ENCODE measurements at regions not wholly inside any gene's neighbourhood (a gene's known extent, or its start where the extent isn't known, plus 50 kb on each side); places are given as distances from the start of the nearest gene placed in this dataset.

DNA sequence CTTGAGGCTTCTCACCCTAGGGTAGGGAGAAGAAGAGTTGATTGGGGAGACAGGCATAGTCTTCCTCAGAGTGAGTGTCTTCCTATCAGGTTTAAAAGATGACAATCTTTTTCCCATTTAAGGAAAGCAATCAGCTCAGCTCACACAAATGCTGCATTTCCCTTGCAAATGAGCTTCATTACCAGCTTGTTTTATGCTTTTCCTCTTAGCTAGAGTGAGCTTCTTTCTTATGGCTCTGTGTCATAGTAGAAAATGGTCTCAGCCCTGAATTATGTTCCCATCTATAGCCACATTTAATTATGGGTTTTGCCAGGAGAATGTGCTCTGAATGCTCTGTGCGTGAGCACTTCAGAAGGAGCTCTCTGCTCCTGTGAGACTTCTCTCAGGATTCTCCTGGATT is 112.8 kb upstream of the NCK2 start:
- TF ChIP-seq YY1 (IDR thresholded peaks at IDR 0.05; ENCODE audit: insufficient read depth, insufficient read length) (no peak), SUZ12 (IDR thresholded peaks at IDR 0.05; ENCODE audit: extremely low read depth, insufficient read depth, insufficient read length) (no peak), ZNF274 (IDR thresholded peaks at IDR 0.05; ENCODE audit: low read depth, low read length) (no peak)
- H3K27me3 ChIP-seq (ENCODE audit: insufficient read depth, insufficient read length): no peaks in the 10 kb centered on the region
- no peak for DNase-seq (ENCODE audit: low read depth, low spot score)

DNA sequence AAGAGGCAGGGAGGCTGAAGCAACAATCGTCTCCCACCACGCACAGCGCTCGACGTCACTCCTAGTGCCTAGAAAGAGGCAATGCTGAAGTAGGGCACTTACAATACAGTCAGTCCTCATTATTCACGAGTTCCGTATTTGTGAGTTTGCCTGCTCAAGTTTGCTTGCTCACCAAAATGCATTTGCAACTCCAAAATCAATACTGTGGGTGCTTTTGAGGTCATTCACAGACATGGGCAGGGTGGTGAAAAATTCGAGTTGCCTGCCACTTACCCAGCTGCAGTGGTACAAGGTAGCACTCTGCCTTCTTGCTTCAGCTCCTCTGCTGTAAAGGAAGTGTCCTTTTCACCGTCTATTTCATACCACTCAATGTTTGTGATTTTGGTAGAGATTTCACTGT is 113.7 kb upstream of the NCK2 start:
- H3K9me3 ChIP-seq (ENCODE audit: insufficient read depth, low read length): no peaks in the 10 kb centered on the region
- no peak overlapping the region for H3K9ac ChIP-seq (ENCODE audit: insufficient read length, low read depth)
- H3K36me3 ChIP-seq (ENCODE audit: insufficient read depth, insufficient read length, low read length): no peaks in the 10 kb centered on the region
- no peak for DNase-seq (ENCODE audit: low read depth, low spot score)
- H3K27me3 ChIP-seq (ENCODE audit: insufficient read depth, insufficient read length): no peaks in the 10 kb centered on the region
- H3K4me3 ChIP-seq (ENCODE audit: insufficient read length, low read depth): no peak overlapping the region
- H3K4me1 ChIP-seq (ENCODE audit: insufficient read depth, insufficient read length): no peaks in the 10 kb centered on the region
- no peak for TF ChIP-seq ZNF274 (IDR thresholded peaks at IDR 0.05; ENCODE audit: low read depth, low read length)
- TF ChIP-seq SUZ12 (IDR thresholded peaks at IDR 0.05; ENCODE audit: extremely low read depth, insufficient read depth, insufficient read length): no peak
- no peak for TF ChIP-seq YY1 (IDR thresholded peaks at IDR 0.05; ENCODE audit: insufficient read depth, insufficient read length)

More for the DNA sequence above, 112.8 kb upstream of the NCK2 start:
- H3K9ac ChIP-seq (ENCODE audit: insufficient read length, low read depth): no peak overlapping the region
- no peaks in the 10 kb centered on the region for H3K36me3 ChIP-seq (ENCODE audit: insufficient read depth, insufficient read length, low read length)
- H3K4me3 ChIP-seq (ENCODE audit: insufficient read length, low read depth): no peak overlapping the region
- no peaks in the 10 kb centered on the region for H3K9me3 ChIP-seq (ENCODE audit: insufficient read depth, low read length)
- H3K4me1 ChIP-seq (ENCODE audit: insufficient read depth, insufficient read length): no peaks in the 10 kb centered on the region

DNA sequence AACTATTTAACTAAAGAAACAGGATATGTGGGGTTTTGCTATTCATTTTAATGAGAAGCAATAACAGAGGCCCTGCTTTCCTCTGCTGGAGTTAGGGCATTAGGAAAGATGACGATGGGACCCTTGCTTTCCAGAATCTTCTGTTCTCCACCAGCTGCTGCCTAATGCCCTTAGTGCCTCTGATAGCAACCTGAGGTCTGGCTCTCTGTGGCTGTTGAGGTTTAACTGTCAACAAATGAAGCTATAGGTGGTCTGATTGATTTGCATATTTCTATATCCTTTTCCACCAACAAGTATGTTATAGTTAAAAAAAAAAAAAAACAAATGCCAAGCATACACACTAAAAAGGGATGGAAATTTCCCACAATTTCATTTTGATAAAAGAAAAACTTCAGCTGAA is 115.1 kb upstream of the NCK2 start:
- H3K36me3 ChIP-seq (ENCODE audit: insufficient read depth, insufficient read length, low read length): no peaks in the 10 kb centered on the region
- TF ChIP-seq SUZ12 (IDR thresholded peaks at IDR 0.05; ENCODE audit: extremely low read depth, insufficient read depth, insufficient read length): no peak
- no peak for TF ChIP-seq YY1 (IDR thresholded peaks at IDR 0.05; ENCODE audit: insufficient read depth, insufficient read length)
- no peak for TF ChIP-seq ZNF274 (IDR thresholded peaks at IDR 0.05; ENCODE audit: low read depth, low read length)
- no peaks in the 10 kb centered on the region for H3K4me1 ChIP-seq (ENCODE audit: insufficient read depth, insufficient read length)
- H3K9ac ChIP-seq (ENCODE audit: insufficient read length, low read depth): no peak overlapping the region
- H3K4me3 ChIP-seq (ENCODE audit: insufficient read length, low read depth): no peak overlapping the region
- no peaks in the 10 kb centered on the region for H3K9me3 ChIP-seq (ENCODE audit: insufficient read depth, low read length)
- H3K27me3 ChIP-seq (ENCODE audit: insufficient read depth, insufficient read length): no peaks in the 10 kb centered on the region
- no peak for DNase-seq (ENCODE audit: low read depth, low spot score)

DNA sequence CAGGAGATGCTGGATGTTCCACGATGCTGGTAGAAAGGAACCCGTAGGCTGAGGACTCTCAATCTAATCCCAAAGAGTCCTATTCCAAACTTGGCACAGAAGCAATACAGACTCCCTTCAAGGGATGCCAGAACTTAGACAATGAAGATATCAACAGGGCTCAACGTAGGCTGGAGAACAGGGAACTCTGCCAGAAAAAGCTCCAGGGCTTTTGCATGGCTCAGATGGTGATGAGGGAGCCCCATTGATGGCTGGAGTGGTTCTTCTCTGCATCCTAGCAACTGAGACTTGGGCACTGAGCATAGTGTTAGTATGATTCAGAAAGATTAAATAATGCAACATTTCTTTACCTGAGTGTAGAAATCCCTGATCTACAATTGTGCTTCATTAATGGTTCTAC is 117.2 kb upstream of the NCK2 start:
- DNase-seq (ENCODE audit: low read depth, low spot score): no peak
- no peak overlapping the region for H3K4me3 ChIP-seq (ENCODE audit: insufficient read length, low read depth)
- H3K36me3 ChIP-seq (ENCODE audit: insufficient read depth, insufficient read length, low read length): no peaks in the 10 kb centered on the region
- no peak overlapping the region for H3K9ac ChIP-seq (ENCODE audit: insufficient read length, low read depth)
- TF ChIP-seq YY1 (IDR thresholded peaks at IDR 0.05; ENCODE audit: insufficient read depth, insufficient read length) (no peak), ZNF274 (IDR thresholded peaks at IDR 0.05; ENCODE audit: low read depth, low read length) (no peak), SUZ12 (IDR thresholded peaks at IDR 0.05; ENCODE audit: extremely low read depth, insufficient read depth, insufficient read length) (no peak)
- H3K9me3 ChIP-seq (ENCODE audit: insufficient read depth, low read length): no peaks in the 10 kb centered on the region; the same call in 1 of the 2 replicates
- H3K4me1 ChIP-seq (ENCODE audit: insufficient read depth, insufficient read length): no peaks in the 10 kb centered on the region
- no peaks in the 10 kb centered on the region for H3K27me3 ChIP-seq (ENCODE audit: insufficient read depth, insufficient read length)

DNA sequence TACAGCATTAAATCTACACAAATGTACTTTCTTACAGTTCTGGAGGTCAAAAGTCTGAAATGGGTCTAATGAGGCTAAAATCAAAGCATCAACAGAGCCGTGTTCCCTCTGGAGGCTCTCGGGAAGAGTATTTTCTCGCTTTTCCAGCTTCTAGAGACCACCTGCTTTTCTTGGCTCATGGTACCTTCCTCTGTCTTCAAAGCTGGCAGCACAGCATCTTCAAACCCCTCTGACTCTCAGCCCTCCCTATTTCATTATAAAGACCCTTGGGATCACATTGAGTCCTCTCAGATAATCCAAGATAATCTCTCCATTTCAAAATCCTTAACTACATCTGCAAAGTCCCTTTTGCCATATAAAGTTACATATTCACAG is 117.8 kb upstream of the NCK2 start:
- DNase-seq (ENCODE audit: low read depth, low spot score): no peak
- Histone ChIP-seq H3K27me3 (ENCODE audit: insufficient read depth, insufficient read length) (no peaks in the 10 kb centered on the region), H3K4me3 (ENCODE audit: insufficient read length, low read depth) (no peak overlapping the region), H3K4me1 (ENCODE audit: insufficient read depth, insufficient read length) (no peaks in the 10 kb centered on the region), H3K36me3 (ENCODE audit: insufficient read depth, insufficient read length, low read length) (no peaks in the 10 kb centered on the region), H3K9ac (ENCODE audit: insufficient read length, low read depth) (no peak overlapping the region), H3K9me3 (ENCODE audit: insufficient read depth, low read length) (no peaks in the 10 kb centered on the region; the same call in 1 of the 2 replicates)
- TF ChIP-seq ZNF274 (IDR thresholded peaks at IDR 0.05; ENCODE audit: low read depth, low read length): no peak
- no peak for TF ChIP-seq YY1 (IDR thresholded peaks at IDR 0.05; ENCODE audit: insufficient read depth, insufficient read length)
- no peak for TF ChIP-seq SUZ12 (IDR thresholded peaks at IDR 0.05; ENCODE audit: extremely low read depth, insufficient read depth, insufficient read length)

DNA sequence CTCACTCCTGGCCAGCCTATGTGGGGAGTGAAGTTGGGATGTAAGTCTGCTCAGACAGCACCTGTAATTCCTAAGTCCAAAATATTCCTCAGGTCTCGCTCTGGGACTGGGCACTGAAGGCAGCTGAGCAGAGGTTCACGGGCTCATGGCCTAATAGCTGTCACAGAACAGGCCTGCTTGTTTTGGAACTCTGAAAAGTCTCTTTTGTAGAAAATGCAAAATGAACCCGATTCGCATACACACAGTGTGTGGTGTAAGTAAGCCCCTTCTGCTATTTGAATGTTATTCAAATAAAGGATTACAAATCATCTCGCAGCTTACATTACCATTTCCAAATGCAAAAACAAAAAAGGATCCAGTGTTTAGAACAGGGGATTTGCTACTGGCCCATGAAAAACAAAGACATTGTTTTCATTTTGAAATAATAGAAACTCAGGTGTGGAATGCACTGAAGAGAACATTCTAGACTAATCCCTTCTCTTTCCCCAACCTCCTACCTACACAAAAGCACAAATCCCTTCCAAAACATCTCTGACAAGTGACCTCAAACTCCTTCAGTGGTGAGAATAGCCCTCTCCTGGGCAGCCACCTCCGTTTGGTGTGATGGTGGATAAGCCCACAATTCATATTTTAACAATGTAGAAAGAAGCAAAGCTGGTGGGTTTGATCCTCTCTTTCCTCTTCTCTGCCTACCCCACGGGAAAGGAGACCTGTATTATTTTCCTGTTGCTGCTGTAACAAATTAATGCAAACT is 118.3 kb upstream of the NCK2 start:
- Histone ChIP-seq H3K27me3 (ENCODE audit: insufficient read depth, insufficient read length) (no peaks in the 10 kb centered on the region), H3K9me3 (ENCODE audit: insufficient read depth, low read length) (no peaks in the 10 kb centered on the region; the same call in 1 of the 2 replicates), H3K4me3 (ENCODE audit: insufficient read length, low read depth) (no peak overlapping the region), H3K9ac (ENCODE audit: insufficient read length, low read depth) (no peak overlapping the region), H3K4me1 (ENCODE audit: insufficient read depth, insufficient read length) (no peaks in the 10 kb centered on the region), H3K36me3 (ENCODE audit: insufficient read depth, insufficient read length, low read length) (no peaks in the 10 kb centered on the region)
- no peak for DNase-seq (ENCODE audit: low read depth, low spot score)
- TF ChIP-seq SUZ12 (IDR thresholded peaks at IDR 0.05; ENCODE audit: extremely low read depth, insufficient read depth, insufficient read length): no peak
- no peak for TF ChIP-seq YY1 (IDR thresholded peaks at IDR 0.05; ENCODE audit: insufficient read depth, insufficient read length)
- no peak for TF ChIP-seq ZNF274 (IDR thresholded peaks at IDR 0.05; ENCODE audit: low read depth, low read length)

DNA sequence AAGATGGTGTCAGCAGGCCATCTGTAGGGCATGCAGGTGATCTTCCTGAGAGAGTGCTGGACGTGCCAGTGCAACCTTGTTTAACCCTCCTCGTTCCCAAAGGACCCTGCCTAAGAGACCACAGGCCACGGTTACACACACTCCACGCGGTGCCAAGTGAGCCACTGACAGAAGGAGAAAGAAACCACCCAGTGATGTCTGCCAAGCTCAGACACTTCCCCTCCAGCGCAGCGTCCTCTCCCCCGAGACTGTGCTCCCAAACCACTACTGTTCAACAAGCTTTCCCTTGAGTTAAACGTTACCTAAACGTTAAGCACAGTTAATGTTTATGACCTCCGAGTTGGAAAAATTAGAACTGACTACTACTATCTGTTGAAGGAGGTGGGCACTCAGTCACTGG is 119.1 kb upstream of the NCK2 start:
- H3K9me3 ChIP-seq (ENCODE audit: insufficient read depth, low read length): no peaks in the 10 kb centered on the region; the same call in 1 of the 2 replicates

More for the DNA sequence above, 119.1 kb upstream of the NCK2 start:
- H3K4me3 ChIP-seq (ENCODE audit: insufficient read length, low read depth): no peak overlapping the region
- H3K27me3 ChIP-seq (ENCODE audit: insufficient read depth, insufficient read length): no peaks in the 10 kb centered on the region
- TF ChIP-seq SUZ12 (IDR thresholded peaks at IDR 0.05; ENCODE audit: extremely low read depth, insufficient read depth, insufficient read length) (no peak), ZNF274 (IDR thresholded peaks at IDR 0.05; ENCODE audit: low read depth, low read length) (no peak), YY1 (IDR thresholded peaks at IDR 0.05; ENCODE audit: insufficient read depth, insufficient read length) (no peak)
- H3K4me1 ChIP-seq (ENCODE audit: insufficient read depth, insufficient read length): no peaks in the 10 kb centered on the region
- no peak overlapping the region for H3K9ac ChIP-seq (ENCODE audit: insufficient read length, low read depth)
- DNase-seq (ENCODE audit: low read depth, low spot score): no peak
- H3K36me3 ChIP-seq (ENCODE audit: insufficient read depth, insufficient read length, low read length): no peaks in the 10 kb centered on the region

All from NT2/D1 (cell line).